ENCODE measurements at regions not wholly inside any gene's neighbourhood (a gene's known extent, or its start where the extent isn't known, plus 50 kb on each side); places are given as distances from the start of the nearest gene placed in this dataset.

- TF ChIP-seq CTCF (IDR thresholded peaks at IDR 0.05; ENCODE audit: control extremely low read depth in 1 of 3, insufficient read depth in 1 of 3, low read depth in 1 of 3, low read length in 3 of 3): no peak
- no peak for TF ChIP-seq EP300 (IDR thresholded peaks at IDR 0.05; ENCODE audit: borderline replicate concordance in 1 of 2, low read depth in 2 of 2, low read length in 2 of 2)
- TF ChIP-seq, protein P1, sequence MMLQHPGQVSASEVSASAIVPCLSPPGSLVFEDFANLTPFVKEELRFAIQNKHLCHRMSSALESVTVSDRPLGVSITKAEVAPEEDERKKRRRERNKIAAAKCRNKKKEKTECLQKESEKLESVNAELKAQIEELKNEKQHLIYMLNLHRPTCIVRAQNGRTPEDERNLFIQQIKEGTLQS (IDR thresholded peaks at IDR 0.05; ENCODE audit: insufficient read depth, low read depth, low read length): no peak
- TF ChIP-seq, protein P2, sequence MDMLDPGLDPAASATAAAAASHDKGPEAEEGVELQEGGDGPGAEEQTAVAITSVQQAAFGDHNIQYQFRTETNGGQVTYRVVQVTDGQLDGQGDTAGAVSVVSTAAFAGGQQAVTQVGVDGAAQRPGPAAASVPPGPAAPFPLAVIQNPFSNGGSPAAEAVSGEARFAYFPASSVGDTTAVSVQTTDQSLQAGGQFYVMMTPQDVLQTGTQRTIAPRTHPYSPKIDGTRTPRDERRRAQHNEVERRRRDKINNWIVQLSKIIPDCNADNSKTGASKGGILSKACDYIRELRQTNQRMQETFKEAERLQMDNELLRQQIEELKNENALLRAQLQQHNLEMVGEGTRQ (IDR thresholded peaks at IDR 0.05; ENCODE audit: low read length): no peak
- TF ChIP-seq CHD2 (IDR thresholded peaks at IDR 0.05; ENCODE audit: low read length): no peak
- no peak for TF ChIP-seq CREB1 (IDR thresholded peaks at IDR 0.05)
- no peak for TF ChIP-seq GTF2F1 (IDR thresholded peaks at IDR 0.05; ENCODE audit: borderline replicate concordance, low read depth, low read length)
- no peak for TF ChIP-seq POLR2AphosphoS5 (IDR thresholded peaks at IDR 0.05; ENCODE audit: low read depth, low read length)
- TF ChIP-seq EZH2 (IDR thresholded peaks at IDR 0.05; ENCODE audit: low read depth, low read length, severe bottlenecking): no peak
- no peak for TF ChIP-seq RXRA (IDR thresholded peaks at IDR 0.05; ENCODE audit: insufficient read depth, low read depth, low read length)
- TF ChIP-seq ZNF274 (IDR thresholded peaks at IDR 0.05; ENCODE audit: borderline replicate concordance, extremely low read depth, low read length): no peak
Measured at GRCh38 chr18:60951091-60951490, 382.1 kb upstream of the CDH20 start.

All from H1 (cell line).